Right lobe of liver (tissue), 6 donors: ENCODE measurements at regions not wholly inside any gene's neighbourhood (a gene's known extent, or its start where the extent isn't known, plus 50 kb on each side); places are given as distances from the start of the nearest gene placed in this dataset.

ENCODE experiments used
- ATAC-seq, 4 donors: fragments of 200-7000 bp; cut with Tn5 transposase; one replicate each; pipeline ENCODE4 v1.9.1; 2020; ENCODE audit warnings: mild to moderate bottlenecking in 4 of 4, moderate library complexity in 4 of 4
- DNase-seq, 3 donors: peaks; one replicate each; pipeline ENCODE4 v3.0.0-alpha.2; 2020
- H3K27ac ChIP-seq, 3 donors: fragments of 200-600 bp; one replicate each; pipeline ENCODE4 v1.8.0; 2022
- H3K27me3 ChIP-seq, 2 donors: fragments of 200-600 bp; one replicate each; pipeline ENCODE4 v1.8.0; 2022
- H3K36me3 ChIP-seq, 4 donors: fragments of 200-600 bp; sonication (generic) in 1 of 4; one replicate each; pipeline versions ENCODE4 v1.5.1 to v1.8.0; 2017 to 2022; ENCODE audit warnings: control low read depth in 1 of 4
- H3K4me1 ChIP-seq, 4 donors: fragments of 200-600 bp; sonication (generic) in 1 of 4; one replicate each; pipeline versions ENCODE4 v1.5.1 to v1.8.0; 2017 to 2022; ENCODE audit warnings: control low read depth in 1 of 4
- H3K4me3 ChIP-seq, 3 donors: fragments of 200-600 bp; one replicate each; pipeline ENCODE4 v1.8.0; 2022
- H3K9me3 ChIP-seq, 4 donors: fragments of 200-600 bp; sonication (generic) in 1 of 4; one replicate each; pipeline versions ENCODE4 v1.5.1 to v1.8.0; 2017 to 2022; ENCODE audit warnings: control low read depth in 1 of 4
- CTCF ChIP-seq, 4 donors: fragments of 200-600 bp in 3 of 4; fragments of 450-650 bp in 1 of 4; IDR thresholded peaks; one replicate each; pipeline versions ENCODE4 v1.5.1 to v1.8.0; 2016 to 2022; ENCODE audit warnings: antibody characterized with exemption in 4 of 4, mild to moderate bottlenecking in 2 of 4
- POLR2A ChIP-seq: fragments of 450-650 bp; IDR thresholded peaks from one replicate; pipeline ENCODE4 v1.6.1; 2017; ENCODE audit warnings: antibody characterized with exemption, mild to moderate bottlenecking
- WGBS: methylation state at CpG from one replicate; pipeline ENCODE4 v1.1.6; 2018; ENCODE audit warnings: low coverage, low lambda C conversion rate; ENCODE audit not compliant: insufficient coverage; ENCODE audit errors: missing lambda C conversion rate; 5-methylcytosine and 5-hydroxymethylcytosine counted together
- intact Hi-C, 2 donors: fragments of 100-400 bp; cut with DNase I; formaldehyde crosslinking; loops; one replicate each; pipeline versions ENCODE4 v1.11.2 to v1.14.1; 2022
- donor health status: DM: no; HTN: yes; CAD: no.
- donor health status: DM: no; HTN: no; CAD: no.
- donor health status: DM: no; HTN: no; CAD: no.
- donor health status: DM: no; HTN: yes; CAD: no.
- donor health status: DM: no; HTN: yes; CAD: no.

- no peaks in the 10 kb centered on the region for H3K4me1 ChIP-seq
- intact Hi-C loops, result no loop called here
- no peaks in the 10 kb centered on the region for H3K9me3 ChIP-seq
- no peak overlapping the region for H3K27ac ChIP-seq
- H3K36me3 ChIP-seq, result no peaks in the 10 kb centered on the region
- no peak for ATAC-seq
- no peaks in the 10 kb centered on the region for H3K27me3 ChIP-seq
- DNase-seq, result no peak
- no peak overlapping the region for H3K4me3 ChIP-seq
- TF ChIP-seq POLR2A (no peak), CTCF (IDR thresholded peaks at IDR 0.05) (no peak)
- 66% methylated on average over 4 of the region's 4 CpGs for WGBS
These were observed 208.9 kb upstream of the ARHGEF9 start for GRCh38 chrX:63993936-63994335.

- H3K4me3 ChIP-seq, result no peak overlapping the region
- H3K4me1 ChIP-seq, result no peaks in the 10 kb centered on the region
- TF ChIP-seq POLR2A (no peak), CTCF (IDR thresholded peaks at IDR 0.05) (no peak)
- H3K36me3 ChIP-seq, result no peaks in the 10 kb centered on the region
- ATAC-seq, result no peak
- no peak for DNase-seq
- H3K9me3 ChIP-seq, result no peaks in the 10 kb centered on the region
- H3K27me3 ChIP-seq, result no peaks in the 10 kb centered on the region
- intact Hi-C loops, result no loop called here
- no peak overlapping the region for H3K27ac ChIP-seq
- WGBS, result 49% methylated on average over 2 of the region's 7 CpGs
These were observed 200.9 kb upstream of the ARHGEF9 start for GRCh38 chrX:63985906-63986305.

GRCh38 chrX:63979480-63979879 lies 194.5 kb upstream of the ARHGEF9 start:
- DNase-seq, result no peak
- intact Hi-C loops, result no loop called here
- 67% methylated on average over 1 of the region's 1 CpG for WGBS

GRCh38 chrX:63967551-63967950 lies 182.5 kb upstream of the ARHGEF9 start:
- Histone ChIP-seq H3K27me3 (peaks cover 0 to 3% of the 10 kb centered on the region in 2 donors), H3K36me3 (no peaks in the 10 kb centered on the region), H3K9me3 (no peaks in the 10 kb centered on the region), H3K4me3 (no peak overlapping the region), H3K27ac (no peak overlapping the region), H3K4me1 (no peaks in the 10 kb centered on the region)
- ATAC-seq, result no peak
- intact Hi-C loops, result no loop called here
- 20% methylated on average over 1 of the region's 1 CpG for WGBS
- no peak for DNase-seq
- TF ChIP-seq CTCF (IDR thresholded peaks at IDR 0.05) (no peak), POLR2A (no peak)

More at GRCh38 chrX:63979480-63979879, 194.5 kb upstream of the ARHGEF9 start:
- H3K27me3 ChIP-seq, result no peaks in the 10 kb centered on the region
- TF ChIP-seq POLR2A (no peak), CTCF (IDR thresholded peaks at IDR 0.05) (no peak)
- ATAC-seq, result no peak
- H3K4me3 ChIP-seq, result no peak overlapping the region
- no peaks in the 10 kb centered on the region for H3K36me3 ChIP-seq
- H3K9me3 ChIP-seq, result peaks cover 0 to 4% (median 0%) of the 10 kb centered on the region in 4 donors
- no peak overlapping the region for H3K27ac ChIP-seq
- H3K4me1 ChIP-seq, result no peaks in the 10 kb centered on the region
